ENCODE measurements at regions not wholly inside any gene's neighbourhood (a gene's known extent, or its start where the extent isn't known, plus 50 kb on each side); places are given as distances from the start of the nearest gene placed in this dataset.

DNA sequence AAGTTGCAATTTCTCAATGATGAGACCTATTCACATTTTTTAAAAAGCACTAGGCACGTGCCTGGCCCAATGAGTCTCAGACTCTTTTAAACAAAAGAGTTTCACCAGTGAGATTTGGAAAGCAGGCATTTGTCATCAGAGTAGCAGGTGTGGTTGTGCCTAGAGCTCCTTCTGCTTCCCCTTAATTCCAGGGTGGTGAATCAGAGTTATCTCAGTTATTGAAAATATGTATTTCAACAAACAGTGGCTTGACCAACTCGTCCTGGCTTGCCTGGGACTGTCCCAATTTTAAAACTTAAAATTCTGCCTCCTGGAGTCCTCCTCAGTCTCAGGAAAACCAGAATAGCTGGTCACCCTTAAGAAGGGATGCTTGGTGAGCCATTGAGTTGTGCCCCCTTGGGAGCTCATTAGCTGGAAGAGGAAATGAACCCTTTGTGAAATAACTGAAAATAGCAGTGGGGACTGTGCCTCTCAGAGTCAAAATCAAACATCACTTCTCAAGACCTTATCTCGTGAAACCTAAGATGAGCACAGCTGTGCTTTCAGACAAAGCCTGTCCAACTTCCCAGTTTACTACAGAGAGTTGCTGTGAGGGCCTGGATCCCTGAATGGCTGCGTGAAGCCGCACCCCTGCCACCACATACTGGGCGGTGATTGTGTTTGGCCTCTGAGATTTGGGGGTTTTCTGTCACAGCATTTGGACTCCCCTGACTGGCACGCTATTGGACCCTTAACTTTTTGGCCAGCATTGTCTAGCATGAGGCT, 116.3 kb downstream of the ANKRD60 start:
- TF ChIP-seq, protein P1, sequence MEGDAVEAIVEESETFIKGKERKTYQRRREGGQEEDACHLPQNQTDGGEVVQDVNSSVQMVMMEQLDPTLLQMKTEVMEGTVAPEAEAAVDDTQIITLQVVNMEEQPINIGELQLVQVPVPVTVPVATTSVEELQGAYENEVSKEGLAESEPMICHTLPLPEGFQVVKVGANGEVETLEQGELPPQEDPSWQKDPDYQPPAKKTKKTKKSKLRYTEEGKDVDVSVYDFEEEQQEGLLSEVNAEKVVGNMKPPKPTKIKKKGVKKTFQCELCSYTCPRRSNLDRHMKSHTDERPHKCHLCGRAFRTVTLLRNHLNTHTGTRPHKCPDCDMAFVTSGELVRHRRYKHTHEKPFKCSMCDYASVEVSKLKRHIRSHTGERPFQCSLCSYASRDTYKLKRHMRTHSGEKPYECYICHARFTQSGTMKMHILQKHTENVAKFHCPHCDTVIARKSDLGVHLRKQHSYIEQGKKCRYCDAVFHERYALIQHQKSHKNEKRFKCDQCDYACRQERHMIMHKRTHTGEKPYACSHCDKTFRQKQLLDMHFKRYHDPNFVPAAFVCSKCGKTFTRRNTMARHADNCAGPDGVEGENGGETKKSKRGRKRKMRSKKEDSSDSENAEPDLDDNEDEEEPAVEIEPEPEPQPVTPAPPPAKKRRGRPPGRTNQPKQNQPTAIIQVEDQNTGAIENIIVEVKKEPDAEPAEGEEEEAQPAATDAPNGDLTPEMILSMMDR (IDR thresholded peaks at IDR 0.05; ENCODE audit: low read length), result no peak
- no peak for TF ChIP-seq EZH2 (IDR thresholded peaks at IDR 0.05; ENCODE audit: borderline replicate concordance, low read length)

Data from OCI-LY1 (cell line).